ENCODE measurements at regions not wholly inside any gene's neighbourhood (a gene's known extent, or its start where the extent isn't known, plus 50 kb on each side); places are given as distances from the start of the nearest gene placed in this dataset.

GRCh38 chr13:57546942-57547341 is 84.6 kb upstream of the PCDH17 start:
- no peak overlapping the region for H3K4me3 ChIP-seq
- POLR2A ChIA-PET = no interaction called here
- H3K79me2 ChIP-seq (ENCODE audit: control insufficient read depth, insufficient read depth, low read length) = no peaks in the 10 kb centered on the region
- no peaks in the 10 kb centered on the region for H3K4me1 ChIP-seq (ENCODE audit: control insufficient read depth, insufficient read depth, low read length)
- FAIRE-seq (no peak), ATAC-seq (no peak), DNase-seq (ENCODE audit: low read depth, low spot score) (no peak)
- CTCF ChIA-PET = no interaction called here
- H3K4me2 ChIP-seq (ENCODE audit: control insufficient read depth, insufficient read depth) = no peak overlapping the region
- H3K36me3 ChIP-seq (ENCODE audit: control insufficient read depth in 2 of 2, insufficient read depth in 2 of 2, low read length in 1 of 2) = no peaks in the 10 kb centered on the region
- no peaks in the 10 kb centered on the region for H3K9me3 ChIP-seq (replicated peaks; ENCODE audit: control insufficient read depth, insufficient read depth, low read length)
- no peak overlapping the region for H2AFZ ChIP-seq (ENCODE audit: control insufficient read depth, low read depth, low read length)
- intact Hi-C loops (cut with micrococcal nuclease; ENCODE audit: unreplicated experiment) (no loop called here), in situ Hi-C loops (cut with MboI) (no loop called here)
- H3K9ac ChIP-seq (ENCODE audit: control insufficient read depth, insufficient read depth, low read length) = no peak overlapping the region
- no peak for TF ChIP-seq CTCF (IDR thresholded peaks at IDR 0.05 in 2 of 3, conservative IDR thresholded peaks at IDR 0.05 in 1 of 3; ENCODE audit: control insufficient read depth in 2 of 3, extremely low read depth in 1 of 3, insufficient read depth in 1 of 3, low read depth in 3 of 3, low read length in 3 of 3)
- no peak for TF ChIP-seq STAT1 (conservative IDR thresholded peaks at IDR 0.05)
- TF ChIP-seq ESRRA (IDR thresholded peaks at IDR 0.05; ENCODE audit: low read length) = no peak
- TF ChIP-seq ZNF207 (IDR thresholded peaks at IDR 0.05; ENCODE audit: borderline replicate concordance) = no peak
- no peak overlapping the region for H3K27ac ChIP-seq (ENCODE audit: control insufficient read depth, insufficient read depth)
- RAD21 ChIA-PET (ENCODE audit: unreplicated experiment) = no interaction called here
- SMC1A ChIA-PET (ENCODE audit: uncharacterized antibody, unreplicated experiment) = no interaction called here
- H4K20me1 ChIP-seq (ENCODE audit: control insufficient read depth, insufficient read depth) = no peaks in the 10 kb centered on the region
- no peaks in the 10 kb centered on the region for H3K27me3 ChIP-seq (replicated peaks in 1 of 2; ENCODE audit: control insufficient read depth in 2 of 2, insufficient read depth in 2 of 2, low read length in 1 of 2)
- BruUV-seq (replicated peaks) = no TSS peak

DNA sequence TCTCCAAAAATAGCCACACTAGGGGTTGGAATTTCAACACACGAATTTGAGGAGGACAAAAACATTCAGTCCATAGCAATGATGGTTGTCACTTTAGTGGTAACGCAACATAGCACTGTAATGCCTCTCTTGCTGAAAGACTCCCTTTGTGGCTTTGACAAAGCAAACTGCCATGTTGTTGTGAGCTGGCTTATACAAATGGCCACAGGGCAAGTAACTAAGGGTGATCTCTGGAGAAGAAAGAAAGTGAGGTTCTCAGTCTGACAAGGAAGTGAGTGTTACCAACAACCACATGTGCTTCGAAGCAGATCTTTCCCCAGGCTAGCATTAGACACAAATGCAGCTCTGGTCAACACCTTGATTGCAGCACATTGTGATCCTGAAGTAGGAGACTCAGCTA is 79.1 kb upstream of the PCDH17 start:
- H3K9ac ChIP-seq (ENCODE audit: control insufficient read depth, insufficient read depth, low read length) = no peak overlapping the region
- ATAC-seq = no peak
- POLR2A ChIA-PET = no interaction called here
- no peaks in the 10 kb centered on the region for H3K9me3 ChIP-seq (replicated peaks; ENCODE audit: control insufficient read depth, insufficient read depth, low read length)
- H3K4me2 ChIP-seq (ENCODE audit: control insufficient read depth, insufficient read depth) = no peak overlapping the region
- SMC1A ChIA-PET (ENCODE audit: uncharacterized antibody, unreplicated experiment) = interaction anchor here (0.6 to 1.3 kb wide), 2 partner anchors 34 to 74 kb away, joined by 3 read pairs; no protein-coding TSS in a partner anchor
- in situ Hi-C loops (cut with MboI) (no loop called here), intact Hi-C loops (cut with micrococcal nuclease; ENCODE audit: unreplicated experiment) (no loop called here)
- FAIRE-seq = no peak
- RAD21 ChIA-PET (ENCODE audit: unreplicated experiment) = no interaction called here
- H4K20me1 ChIP-seq (ENCODE audit: control insufficient read depth, insufficient read depth) = no peaks in the 10 kb centered on the region
- 17% methylated on average over 3 of the region's 3 CpGs for WGBS (ENCODE audit: insufficient coverage, insufficient replicate concordance, low lambda C conversion rate, missing lambda C conversion rate)
- CTCF ChIA-PET = interaction anchor here (0.6 kb wide), 1 partner anchor 74 kb away, joined by 3 read pairs; no protein-coding TSS in a partner anchor
- H3K79me2 ChIP-seq (ENCODE audit: control insufficient read depth, insufficient read depth, low read length) = no peaks in the 10 kb centered on the region
- no peak overlapping the region for H3K27ac ChIP-seq (ENCODE audit: control insufficient read depth, insufficient read depth)
- no peak overlapping the region for H2AFZ ChIP-seq (ENCODE audit: control insufficient read depth, low read depth, low read length)
- no peak for DNase-seq (ENCODE audit: low read depth, low spot score)
- no TSS peak for BruUV-seq (replicated peaks)
- H3K27me3 ChIP-seq (replicated peaks in 1 of 2; ENCODE audit: control insufficient read depth in 2 of 2, insufficient read depth in 2 of 2, low read length in 1 of 2) = no peaks in the 10 kb centered on the region
- H3K4me3 ChIP-seq = no peak overlapping the region
- H3K4me1 ChIP-seq (ENCODE audit: control insufficient read depth, insufficient read depth, low read length) = no peaks in the 10 kb centered on the region
- no peaks in the 10 kb centered on the region for H3K36me3 ChIP-seq (ENCODE audit: control insufficient read depth in 2 of 2, insufficient read depth in 2 of 2, low read length in 1 of 2)
- TF ChIP-seq HCFC1 (IDR thresholded peaks at IDR 0.05; ENCODE audit: low read length) (no peak), RELA (IDR thresholded peaks at IDR 0.05; ENCODE audit: borderline replicate concordance, partially characterized antibody) (no peak), CHD4 (IDR thresholded peaks at IDR 0.05) (no peak), KDM1A (IDR thresholded peaks at IDR 0.05; ENCODE audit: borderline replicate concordance) (no peak), NRF1 (conservative IDR thresholded peaks at IDR 0.05; ENCODE audit: low read depth, low read length) (no peak), JUND (IDR thresholded peaks at IDR 0.05; ENCODE audit: low read depth, low read length) (no peak), MEF2A (IDR thresholded peaks at IDR 0.05; ENCODE audit: insufficient read depth, low read depth, low read length) (no peak), BHLHE40 (IDR thresholded peaks at IDR 0.05; ENCODE audit: borderline replicate concordance in 1 of 2, low read depth in 2 of 2, low read length in 1 of 2) (no peak), MYB (IDR thresholded peaks at IDR 0.05; ENCODE audit: borderline replicate concordance, low read depth, low read length) (no peak)
- TF ChIP-seq, protein P1, sequence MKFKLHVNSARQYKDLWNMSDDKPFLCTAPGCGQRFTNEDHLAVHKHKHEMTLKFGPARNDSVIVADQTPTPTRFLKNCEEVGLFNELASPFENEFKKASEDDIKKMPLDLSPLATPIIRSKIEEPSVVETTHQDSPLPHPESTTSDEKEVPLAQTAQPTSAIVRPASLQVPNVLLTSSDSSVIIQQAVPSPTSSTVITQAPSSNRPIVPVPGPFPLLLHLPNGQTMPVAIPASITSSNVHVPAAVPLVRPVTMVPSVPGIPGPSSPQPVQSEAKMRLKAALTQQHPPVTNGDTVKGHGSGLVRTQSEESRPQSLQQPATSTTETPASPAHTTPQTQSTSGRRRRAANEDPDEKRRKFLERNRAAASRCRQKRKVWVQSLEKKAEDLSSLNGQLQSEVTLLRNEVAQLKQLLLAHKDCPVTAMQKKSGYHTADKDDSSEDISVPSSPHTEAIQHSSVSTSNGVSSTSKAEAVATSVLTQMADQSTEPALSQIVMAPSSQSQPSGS (IDR thresholded peaks at IDR 0.05; ENCODE audit: low read length) = no peak
- TF ChIP-seq, protein P2, sequence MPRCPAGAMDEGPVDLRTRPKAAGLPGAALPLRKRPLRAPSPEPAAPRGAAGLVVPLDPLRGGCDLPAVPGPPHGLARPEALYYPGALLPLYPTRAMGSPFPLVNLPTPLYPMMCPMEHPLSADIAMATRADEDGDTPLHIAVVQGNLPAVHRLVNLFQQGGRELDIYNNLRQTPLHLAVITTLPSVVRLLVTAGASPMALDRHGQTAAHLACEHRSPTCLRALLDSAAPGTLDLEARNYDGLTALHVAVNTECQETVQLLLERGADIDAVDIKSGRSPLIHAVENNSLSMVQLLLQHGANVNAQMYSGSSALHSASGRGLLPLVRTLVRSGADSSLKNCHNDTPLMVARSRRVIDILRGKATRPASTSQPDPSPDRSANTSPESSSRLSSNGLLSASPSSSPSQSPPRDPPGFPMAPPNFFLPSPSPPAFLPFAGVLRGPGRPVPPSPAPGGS (IDR thresholded peaks at IDR 0.05; ENCODE audit: borderline replicate concordance, insufficient read depth, low read depth, low read length, poor library complexity, severe bottlenecking) = no peak

All from GM12878 (cell line).